IPS-18c (cell line): ENCODE measurements at regions not wholly inside any gene's neighbourhood (a gene's known extent, or its start where the extent isn't known, plus 50 kb on each side); places are given as distances from the start of the nearest gene placed in this dataset.
"Not testable (repeated sequence)": the region's sequence is repeated elsewhere in the genome, so short reads cannot be mapped to it uniquely, and the experiment has no call there.

ENCODE experiments used
- H3K4me3 ChIP-seq: 2 replicates; pipeline ENCODE4 v1.7.0; 2013; ENCODE audit warnings: low read depth, mild to moderate bottlenecking, low read length, moderate library complexity; ENCODE audit not compliant: insufficient read depth
- H3K9me3 ChIP-seq: one replicate; pipeline ENCODE4 v1.6.1; 2013; ENCODE audit warnings: mild to moderate bottlenecking, low read length, moderate library complexity; ENCODE audit not compliant: control insufficient read depth, insufficient read depth

- Histone ChIP-seq H3K4me3 (no peak overlapping the region; the same call in 1 of the 2 replicates), H3K9me3 (peaks cover 12% of the 10 kb centered on the region)
Measured at GRCh38 chr16:76035689-76036088, 241.5 kb upstream of the CNTNAP4 start.

DNA sequence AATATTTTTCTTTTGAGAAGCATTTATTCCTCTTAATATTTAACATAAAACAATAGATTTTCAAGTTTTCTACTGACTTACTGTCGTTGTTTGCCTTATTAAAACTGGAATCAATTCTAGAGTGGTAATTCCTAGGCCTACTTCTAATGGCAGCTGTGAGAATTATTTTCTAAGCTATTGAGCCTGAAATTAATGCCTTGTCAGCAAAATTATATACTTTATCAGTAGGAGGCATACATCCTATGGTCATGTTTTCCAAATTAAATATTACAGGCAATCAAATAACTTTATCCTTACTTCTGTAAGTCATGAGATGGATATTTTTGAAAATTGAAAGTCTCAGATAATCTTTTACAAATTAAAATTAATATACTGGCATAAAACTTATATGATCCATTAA lies 239.1 kb upstream of the CNTNAP4 start:
- no peak overlapping the region for H3K4me3 ChIP-seq
- peaks cover 12% of the 10 kb centered on the region for H3K9me3 ChIP-seq

- H3K4me3 ChIP-seq = no peak overlapping the region
Measured at GRCh38 chr16:76052725-76053124, 224.5 kb upstream of the CNTNAP4 start.

DNA sequence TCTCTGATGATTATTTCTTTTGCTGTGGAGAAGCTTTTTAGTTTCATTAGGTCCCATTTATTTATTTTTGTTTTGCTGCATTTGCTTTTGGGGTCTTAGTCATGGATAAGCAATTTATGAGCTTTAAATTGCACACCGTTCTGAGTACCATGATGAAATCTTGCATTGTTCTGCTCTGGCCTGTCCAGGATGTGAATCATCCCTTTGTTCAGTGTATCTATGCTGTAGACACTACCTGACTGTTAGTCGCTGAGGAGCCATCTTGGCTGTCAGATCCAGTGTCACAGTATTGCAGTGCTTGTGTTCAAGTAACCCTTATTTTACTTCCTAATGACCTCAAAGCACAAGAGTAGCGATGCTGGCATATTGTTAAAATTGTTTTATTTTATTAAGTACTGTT lies 218.0 kb upstream of the CNTNAP4 start:
- H3K4me3 ChIP-seq = no peak overlapping the region
- no peaks in the 10 kb centered on the region for H3K9me3 ChIP-seq

More at GRCh38 chr16:76052725-76053124, 224.5 kb upstream of the CNTNAP4 start:
- no peaks in the 10 kb centered on the region for H3K9me3 ChIP-seq

DNA sequence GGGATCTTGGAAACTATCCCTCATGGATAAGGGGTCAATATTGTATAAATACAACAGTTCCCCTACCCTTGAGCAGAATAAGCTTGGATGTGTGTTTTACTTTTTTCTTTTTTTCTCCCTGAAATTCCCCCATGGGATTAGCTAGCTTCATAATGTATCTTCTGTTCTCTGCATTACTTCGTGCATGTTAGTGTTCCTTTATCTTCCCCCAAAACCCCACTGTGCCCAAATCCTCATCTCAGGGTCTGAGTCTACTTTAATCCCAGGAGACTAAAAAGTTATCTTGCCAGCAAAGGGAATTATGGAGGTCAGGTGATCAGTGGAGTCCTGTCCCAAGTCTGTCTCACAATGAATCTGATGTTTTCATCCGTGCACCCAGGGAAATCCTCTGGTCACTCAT lies 217.5 kb upstream of the CNTNAP4 start:
- no peaks in the 10 kb centered on the region for H3K9me3 ChIP-seq
- H3K4me3 ChIP-seq = no peak overlapping the region

DNA sequence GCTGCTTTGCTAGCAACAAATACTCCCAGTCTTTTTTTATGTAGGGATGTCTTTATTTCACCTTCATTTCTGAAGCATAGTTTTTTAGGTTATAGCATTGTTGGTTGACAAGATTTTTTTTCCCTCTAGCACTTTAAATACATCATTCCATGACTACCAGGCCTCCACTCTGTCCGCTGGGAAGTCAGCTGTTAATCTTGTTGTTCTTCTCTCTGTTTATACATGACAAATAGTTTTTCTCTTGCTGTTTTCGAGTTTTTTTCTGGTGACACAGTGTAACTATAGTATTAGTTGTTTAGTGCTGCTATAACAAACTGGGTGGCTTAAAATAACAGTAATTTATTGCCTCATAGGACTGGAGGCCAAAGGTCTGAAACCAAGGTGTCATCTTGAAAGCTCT lies 205.5 kb upstream of the CNTNAP4 start:
- no peaks in the 10 kb centered on the region for H3K9me3 ChIP-seq
- no peak overlapping the region for H3K4me3 ChIP-seq

DNA sequence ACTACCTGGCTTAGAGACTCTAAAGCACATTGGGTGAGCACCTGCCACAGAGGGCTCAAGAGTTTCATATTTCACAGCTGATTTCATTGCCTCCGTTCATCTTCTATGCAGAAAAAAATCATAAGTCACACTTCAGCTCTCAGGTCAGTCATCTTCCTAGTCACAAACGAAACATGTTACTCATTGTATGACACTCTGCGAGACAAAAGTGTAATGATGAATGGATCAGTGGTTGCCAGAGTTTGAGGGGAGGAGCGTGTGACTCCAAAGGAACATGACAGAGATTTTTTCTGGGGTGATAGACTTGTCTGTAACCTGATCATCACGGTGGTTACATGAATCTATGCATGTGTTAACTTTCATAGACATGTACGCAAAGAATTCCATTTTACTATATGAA lies 195.2 kb upstream of the CNTNAP4 start:
- H3K4me3 ChIP-seq = no peak overlapping the region
- H3K9me3 ChIP-seq = no peaks in the 10 kb centered on the region

DNA sequence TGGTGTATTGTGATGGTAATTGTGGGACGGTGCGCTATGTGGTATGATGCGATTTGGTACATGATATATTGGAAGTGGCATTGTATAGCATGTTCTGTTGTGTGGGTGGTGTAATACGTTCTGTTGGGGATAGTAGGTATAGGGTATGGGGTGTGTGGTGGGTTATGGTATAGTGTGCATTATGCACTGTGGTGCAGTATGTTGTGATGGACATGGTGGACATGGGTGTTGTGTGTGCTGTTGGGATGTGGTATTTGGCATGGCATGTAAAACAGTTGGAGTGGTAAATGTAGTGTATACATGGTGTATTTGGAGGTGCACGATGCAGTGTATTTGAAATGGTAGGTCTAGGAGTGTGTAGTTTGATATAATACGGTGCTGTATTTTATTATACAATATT lies 170.6 kb upstream of the CNTNAP4 start:
- H3K4me3 ChIP-seq = no peak overlapping the region
- no peaks in the 10 kb centered on the region for H3K9me3 ChIP-seq

GRCh38 chr16:76108460-76108859 lies 168.7 kb upstream of the CNTNAP4 start:
- no peaks in the 10 kb centered on the region for H3K9me3 ChIP-seq

GRCh38 chr16:76114681-76115080 lies 162.5 kb upstream of the CNTNAP4 start:
- H3K4me3 ChIP-seq = no peak overlapping the region
- no peaks in the 10 kb centered on the region for H3K9me3 ChIP-seq

More at GRCh38 chr16:76108460-76108859, 168.7 kb upstream of the CNTNAP4 start:
- no peak overlapping the region for H3K4me3 ChIP-seq

DNA sequence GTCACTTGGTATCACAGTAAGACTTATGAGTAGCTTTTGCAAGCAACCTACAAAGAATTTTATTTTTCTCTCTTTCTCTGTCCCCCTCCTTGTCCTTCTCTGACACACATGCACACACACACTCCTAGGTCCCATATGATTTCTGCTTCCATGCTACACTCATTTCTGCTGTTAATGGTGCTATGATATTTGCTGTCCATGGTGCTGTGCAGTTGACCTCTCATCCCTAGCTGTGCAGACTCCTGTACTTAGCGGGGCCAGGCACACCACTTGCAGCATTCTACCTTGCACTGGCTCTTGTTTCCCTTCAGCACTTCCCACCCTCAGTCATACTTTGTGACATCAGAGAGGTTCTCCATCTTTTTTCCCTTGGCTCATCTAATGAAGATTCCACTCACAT lies 158.9 kb upstream of the CNTNAP4 start:
- Histone ChIP-seq H3K9me3 (no peaks in the 10 kb centered on the region), H3K4me3 (no peak overlapping the region)

- no peak overlapping the region for H3K4me3 ChIP-seq
Measured at GRCh38 chr16:76121636-76122035, 155.6 kb upstream of the CNTNAP4 start.

DNA sequence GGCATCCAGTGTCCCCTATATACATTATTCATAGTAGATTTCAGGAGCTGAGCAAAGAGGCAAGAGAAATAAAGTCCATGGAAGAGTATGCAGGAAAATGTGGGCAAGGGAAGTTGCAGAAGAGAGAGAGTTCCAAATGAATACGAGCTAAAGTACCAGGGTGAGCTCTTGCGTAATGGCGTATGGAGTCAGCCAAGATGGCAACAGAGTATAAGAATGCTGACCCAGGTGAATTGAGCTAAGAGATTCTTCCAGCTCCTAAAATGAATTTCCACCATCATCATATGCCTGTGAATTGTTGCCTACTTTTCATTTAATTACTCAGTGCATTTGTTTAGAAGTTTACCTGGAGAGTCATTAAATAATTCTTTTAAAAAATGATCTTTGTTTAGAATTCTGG lies 153.2 kb upstream of the CNTNAP4 start:
- H3K4me3 ChIP-seq = no peak overlapping the region
- no peaks in the 10 kb centered on the region for H3K9me3 ChIP-seq

More at GRCh38 chr16:76121636-76122035, 155.6 kb upstream of the CNTNAP4 start:
- no peaks in the 10 kb centered on the region for H3K9me3 ChIP-seq

DNA sequence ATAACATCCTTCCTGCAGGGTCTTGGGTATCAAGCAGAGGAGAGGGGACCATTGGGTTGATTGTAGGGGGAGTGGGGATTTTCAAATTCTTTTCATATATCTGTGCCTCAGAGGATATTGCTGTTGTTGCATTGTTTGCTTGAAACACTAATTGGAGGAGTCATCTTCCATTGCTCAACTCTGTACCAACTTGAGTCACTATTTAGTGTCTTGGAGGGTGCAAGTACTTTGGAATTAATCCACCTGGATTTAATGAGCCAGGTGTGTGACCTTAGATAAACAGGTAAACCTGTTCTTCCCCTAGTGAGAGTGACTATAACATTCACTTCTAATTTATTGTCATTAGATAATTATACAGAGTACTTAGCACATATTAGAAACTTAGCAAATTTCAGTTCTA lies 151.3 kb upstream of the CNTNAP4 start:
- no peaks in the 10 kb centered on the region for H3K9me3 ChIP-seq
- H3K4me3 ChIP-seq = no peak overlapping the region

- H3K4me3 ChIP-seq, H3K9me3 ChIP-seq: not testable (repeated sequence)
Measured at GRCh38 chr16:76138056-76138455, 139.1 kb upstream of the CNTNAP4 start.

- no peak overlapping the region for H3K4me3 ChIP-seq
- no peaks in the 10 kb centered on the region for H3K9me3 ChIP-seq
Measured at GRCh38 chr16:76157629-76158028, 119.6 kb upstream of the CNTNAP4 start.

DNA sequence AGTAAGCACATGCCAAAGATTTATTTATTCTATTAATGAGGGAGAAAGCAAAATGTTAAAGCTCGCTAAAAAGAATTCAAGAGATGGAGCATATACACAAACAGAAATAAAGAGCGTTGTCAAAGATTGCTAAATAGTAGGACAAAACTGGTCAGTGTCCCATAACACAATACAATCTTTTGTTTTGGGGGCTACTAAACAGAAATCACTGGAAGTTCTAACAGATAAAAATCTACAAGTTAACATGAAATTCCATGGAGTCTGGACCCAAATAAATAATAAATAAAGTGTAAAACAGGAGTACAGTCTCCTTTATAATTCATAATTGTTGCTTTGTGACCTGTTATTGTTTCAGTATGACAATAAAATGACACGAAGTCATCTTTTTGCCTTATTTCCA lies 115.2 kb upstream of the CNTNAP4 start:
- Histone ChIP-seq H3K4me3 (no peak overlapping the region), H3K9me3 (no peaks in the 10 kb centered on the region)

DNA sequence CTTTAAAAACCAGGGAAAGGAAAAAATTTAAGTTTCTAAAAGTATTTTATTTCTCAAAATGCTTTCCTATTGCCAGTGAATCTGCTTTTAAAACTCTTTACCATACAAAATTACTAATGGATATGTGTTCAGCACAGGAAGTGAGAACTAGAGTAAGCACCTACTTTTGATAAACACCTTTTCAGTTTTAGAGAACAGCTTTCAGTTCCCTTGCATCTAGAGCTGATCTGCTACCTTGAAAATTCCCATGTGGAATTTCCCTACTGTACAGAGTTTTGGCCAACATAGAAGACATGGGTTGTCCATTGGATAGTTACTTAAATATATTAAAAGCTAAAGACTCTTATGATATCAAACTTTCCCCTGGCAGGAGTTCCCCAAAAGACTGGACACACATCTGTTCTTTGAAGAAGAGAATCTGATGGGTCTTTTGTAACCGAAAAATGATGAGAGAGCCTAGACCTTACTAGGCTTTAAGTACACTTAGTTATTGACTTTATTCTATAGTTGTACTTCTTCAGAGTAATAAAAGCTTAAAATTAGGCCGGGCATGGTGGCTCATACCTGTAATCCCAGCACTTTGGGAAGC lies 112.1 kb upstream of the CNTNAP4 start:
- no peaks in the 10 kb centered on the region for H3K9me3 ChIP-seq
- H3K4me3 ChIP-seq = no peak overlapping the region

DNA sequence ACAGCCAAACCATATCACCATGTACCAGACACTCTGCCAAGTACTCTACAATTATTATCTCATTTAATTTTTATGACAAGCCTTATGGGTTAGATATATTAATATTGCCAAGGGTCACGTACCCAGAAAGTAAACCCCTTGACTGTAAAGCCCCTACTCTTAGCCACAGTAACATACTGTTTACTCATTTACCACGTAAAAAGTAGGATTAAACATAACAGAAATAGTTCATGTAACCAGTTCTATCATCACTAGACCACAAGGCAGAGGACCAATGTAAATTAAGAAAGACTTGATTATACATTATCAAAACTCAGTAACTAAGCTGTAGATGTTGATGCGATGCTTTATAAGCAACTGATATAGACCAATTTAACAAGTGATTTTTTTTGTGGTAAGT lies 101.5 kb upstream of the CNTNAP4 start:
- no peak overlapping the region for H3K4me3 ChIP-seq
- no peaks in the 10 kb centered on the region for H3K9me3 ChIP-seq
